ENCODE measurements at regions not wholly inside any gene's neighbourhood (a gene's known extent, or its start where the extent isn't known, plus 50 kb on each side); places are given as distances from the start of the nearest gene placed in this dataset.

DNA sequence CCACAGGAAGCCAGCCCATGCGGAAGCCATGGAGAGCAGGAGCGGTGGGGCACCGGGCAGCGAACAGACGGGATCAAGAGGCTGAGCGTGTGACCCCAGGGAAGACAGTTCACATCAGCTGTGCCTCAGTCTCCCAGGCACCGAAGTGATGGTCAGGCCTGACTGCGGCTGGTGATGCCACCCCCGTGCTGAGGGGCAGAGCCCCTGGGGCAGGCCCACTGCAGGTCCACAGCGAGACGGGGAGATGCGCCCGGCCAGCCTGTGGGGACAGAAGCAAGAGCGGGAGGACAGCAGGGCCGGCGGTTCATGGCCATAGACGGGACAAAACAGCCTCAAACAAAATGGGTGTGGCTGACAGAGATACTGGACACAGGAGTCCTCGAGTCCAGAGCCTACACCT, 93.8 kb downstream of the RIPK4 start:
- Histone ChIP-seq H3K36me3 (no peaks in the 10 kb centered on the region), H3K4me1 (no peaks in the 10 kb centered on the region), H3K9me3 (no peaks in the 10 kb centered on the region), H3K27me3 (no peaks in the 10 kb centered on the region), H3K4me3 (ENCODE audit: low read depth, low read length) (no peak overlapping the region)
- no peak for DNase-seq
- TF ChIP-seq, protein P1, sequence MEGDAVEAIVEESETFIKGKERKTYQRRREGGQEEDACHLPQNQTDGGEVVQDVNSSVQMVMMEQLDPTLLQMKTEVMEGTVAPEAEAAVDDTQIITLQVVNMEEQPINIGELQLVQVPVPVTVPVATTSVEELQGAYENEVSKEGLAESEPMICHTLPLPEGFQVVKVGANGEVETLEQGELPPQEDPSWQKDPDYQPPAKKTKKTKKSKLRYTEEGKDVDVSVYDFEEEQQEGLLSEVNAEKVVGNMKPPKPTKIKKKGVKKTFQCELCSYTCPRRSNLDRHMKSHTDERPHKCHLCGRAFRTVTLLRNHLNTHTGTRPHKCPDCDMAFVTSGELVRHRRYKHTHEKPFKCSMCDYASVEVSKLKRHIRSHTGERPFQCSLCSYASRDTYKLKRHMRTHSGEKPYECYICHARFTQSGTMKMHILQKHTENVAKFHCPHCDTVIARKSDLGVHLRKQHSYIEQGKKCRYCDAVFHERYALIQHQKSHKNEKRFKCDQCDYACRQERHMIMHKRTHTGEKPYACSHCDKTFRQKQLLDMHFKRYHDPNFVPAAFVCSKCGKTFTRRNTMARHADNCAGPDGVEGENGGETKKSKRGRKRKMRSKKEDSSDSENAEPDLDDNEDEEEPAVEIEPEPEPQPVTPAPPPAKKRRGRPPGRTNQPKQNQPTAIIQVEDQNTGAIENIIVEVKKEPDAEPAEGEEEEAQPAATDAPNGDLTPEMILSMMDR (IDR thresholded peaks at IDR 0.05; ENCODE audit: low read depth, low read length) = no peak

DNA sequence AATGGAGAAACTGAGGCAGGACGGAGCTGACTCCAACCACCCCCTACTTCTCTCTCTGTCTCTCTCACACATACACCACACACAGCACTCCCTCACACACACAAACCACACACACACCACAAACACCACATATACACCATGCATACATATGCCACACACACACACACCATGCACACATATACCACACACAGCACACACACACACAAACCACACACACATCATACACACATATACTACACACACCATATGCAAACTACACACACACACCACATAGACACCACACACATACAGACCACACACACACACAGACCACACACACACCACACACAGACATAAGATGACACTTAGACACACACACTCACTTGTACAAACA, 94.3 kb downstream of the RIPK4 start:
- no peaks in the 10 kb centered on the region for H3K9me3 ChIP-seq
- H3K4me1 ChIP-seq = no peaks in the 10 kb centered on the region
- no peak overlapping the region for H3K4me3 ChIP-seq (ENCODE audit: low read depth, low read length)
- no peaks in the 10 kb centered on the region for H3K27me3 ChIP-seq
- no peak for DNase-seq
- TF ChIP-seq, protein P1 (IDR thresholded peaks at IDR 0.05; ENCODE audit: low read depth, low read length) = no peak
- H3K36me3 ChIP-seq = no peaks in the 10 kb centered on the region

DNA sequence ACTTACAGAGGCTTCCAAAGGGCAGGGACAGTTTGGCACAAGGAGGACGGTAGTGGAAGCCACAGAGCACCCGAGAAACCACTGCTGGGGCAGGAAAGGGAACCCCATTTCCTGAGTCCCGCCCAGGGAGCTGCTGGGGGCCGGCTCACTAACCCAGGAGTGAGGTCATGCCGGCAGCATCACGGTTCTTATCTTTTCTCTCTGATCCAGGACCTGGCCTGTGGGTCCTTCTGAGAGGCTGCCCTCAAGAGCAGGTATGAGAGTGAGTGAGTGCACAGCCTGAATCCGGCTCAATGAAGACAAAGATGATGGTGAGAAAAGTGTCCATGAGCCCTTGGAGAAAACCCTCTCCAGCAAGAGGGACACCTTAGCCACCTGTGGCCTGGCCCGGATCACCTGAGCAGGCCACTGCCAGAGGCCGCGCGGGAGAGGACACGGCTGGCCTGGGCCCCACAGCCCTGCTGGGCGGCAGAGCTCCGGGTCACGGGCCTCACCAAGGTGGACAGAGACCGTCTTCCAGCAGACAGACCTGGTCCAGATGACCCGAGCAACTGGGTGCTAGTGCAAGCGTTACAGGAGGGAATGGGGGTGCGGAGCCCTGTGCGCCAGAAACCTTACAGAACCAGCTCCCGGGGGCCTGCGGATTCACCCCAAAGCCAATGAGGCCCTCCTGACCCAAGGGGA, 94.9 kb downstream of the RIPK4 start:
- no peaks in the 10 kb centered on the region for H3K4me1 ChIP-seq
- no peak for DNase-seq
- no peaks in the 10 kb centered on the region for H3K36me3 ChIP-seq
- H3K9me3 ChIP-seq = no peaks in the 10 kb centered on the region
- no peak overlapping the region for H3K4me3 ChIP-seq (ENCODE audit: low read depth, low read length)
- H3K27me3 ChIP-seq = no peaks in the 10 kb centered on the region
- TF ChIP-seq, protein P1 (IDR thresholded peaks at IDR 0.05; ENCODE audit: low read depth, low read length) = no peak

GRCh38 chr21:41671212-41671762, 95.6 kb downstream of the RIPK4 start:
- DNase-seq = no peak
- Histone ChIP-seq H3K36me3 (no peaks in the 10 kb centered on the region), H3K4me3 (ENCODE audit: low read depth, low read length) (no peak overlapping the region), H3K27me3 (no peaks in the 10 kb centered on the region), H3K4me1 (no peaks in the 10 kb centered on the region), H3K9me3 (no peaks in the 10 kb centered on the region)
- TF ChIP-seq, protein P1 (IDR thresholded peaks at IDR 0.05; ENCODE audit: low read depth, low read length) = no peak

DNA sequence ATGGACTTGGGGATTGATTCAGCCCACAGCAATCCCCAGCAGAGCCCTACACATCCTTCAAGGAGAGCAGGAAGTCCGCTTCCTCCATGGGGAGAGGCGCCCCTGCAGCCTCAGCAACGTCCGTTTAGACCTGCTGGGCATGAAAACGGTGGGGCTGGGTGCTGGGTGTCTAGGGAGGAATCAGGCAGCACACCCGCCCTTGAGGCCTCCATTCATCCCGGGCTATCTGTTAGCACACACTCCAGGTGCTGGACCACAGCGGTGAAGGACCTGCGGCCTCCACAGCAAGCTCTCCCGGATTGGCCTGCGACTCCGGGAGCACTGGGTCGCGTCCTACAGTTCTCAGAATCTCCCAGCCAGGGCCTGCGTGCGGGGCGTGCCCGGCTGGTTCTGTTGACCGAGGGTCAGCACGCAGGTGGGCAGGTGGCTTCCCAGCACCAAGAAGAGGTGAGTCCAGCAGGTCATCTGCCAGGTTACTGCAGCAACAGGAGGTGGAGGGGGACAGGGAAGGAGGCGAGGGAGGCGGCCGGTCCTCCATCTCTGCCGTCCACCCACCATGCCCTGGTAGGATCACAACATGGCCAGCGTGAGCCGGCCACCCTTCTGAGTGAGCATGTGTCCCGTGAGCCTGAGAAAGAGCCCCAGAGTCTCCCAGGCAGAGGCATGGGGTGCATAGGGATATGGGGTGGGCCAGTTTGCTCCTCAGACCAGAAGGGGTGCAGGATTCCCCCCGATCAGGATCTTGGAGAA, 96.6 kb downstream of the RIPK4 start:
- Histone ChIP-seq H3K4me1 (no peaks in the 10 kb centered on the region), H3K9me3 (no peaks in the 10 kb centered on the region), H3K36me3 (no peaks in the 10 kb centered on the region), H3K27me3 (no peaks in the 10 kb centered on the region), H3K4me3 (ENCODE audit: low read depth, low read length) (no peak overlapping the region)
- DNase-seq = no peak
- TF ChIP-seq, protein P1 (IDR thresholded peaks at IDR 0.05; ENCODE audit: low read depth, low read length) = no peak

GRCh38 chr21:41669533-41669830, 97.4 kb downstream of the RIPK4 start:
- Histone ChIP-seq H3K4me1 (no peaks in the 10 kb centered on the region), H3K36me3 (no peaks in the 10 kb centered on the region), H3K27me3 (no peaks in the 10 kb centered on the region), H3K9me3 (no peaks in the 10 kb centered on the region), H3K4me3 (ENCODE audit: low read depth, low read length) (no peak overlapping the region)
- TF ChIP-seq, protein P1 (IDR thresholded peaks at IDR 0.05; ENCODE audit: low read depth, low read length) = no peak
- DNase-seq = no peak
